HG02943 (cell line): ENCODE measurements at regions not wholly inside any gene's neighbourhood (a gene's known extent, or its start where the extent isn't known, plus 50 kb on each side); places are given as distances from the start of the nearest gene placed in this dataset.

Experiments
- ATAC-seq: cut with Tn5 transposase; IDR thresholded peaks from one replicate; pipeline ENCODE4 v1.9.1; 2021; ENCODE audit warnings: mild to moderate bottlenecking, low read depth, moderate library complexity; ENCODE audit not compliant: unreplicated experiment

- no peak for ATAC-seq
Measured at GRCh38 chr3:43210049-43211027, 76.0 kb upstream of the SNRK start.

GRCh38 chr3:43207628-43208085 lies 78.7 kb upstream of the SNRK start:
- no peak for ATAC-seq

GRCh38 chr3:43206632-43207031 lies 79.7 kb upstream of the SNRK start:
- no peak for ATAC-seq

GRCh38 chr3:43206105-43206504 lies 80.2 kb upstream of the SNRK start:
- ATAC-seq, result no peak

- no peak for ATAC-seq
Measured at GRCh38 chr3:43203022-43203421, 83.3 kb upstream of the SNRK start.

- ATAC-seq, result no peak
Measured at GRCh38 chr3:43201581-43201980, 84.8 kb upstream of the SNRK start.

- no peak for ATAC-seq
Measured at GRCh38 chr3:43199645-43200306, 86.6 kb upstream of the SNRK start.

GRCh38 chr3:43198791-43199644 lies 87.3 kb upstream of the SNRK start:
- no peak for ATAC-seq

- no peak for ATAC-seq
Measured at GRCh38 chr3:43198301-43198700, 88.0 kb upstream of the SNRK start.

- no peak for ATAC-seq
Measured at GRCh38 chr3:43197181-43197580, 89.2 kb upstream of the SNRK start.

GRCh38 chr3:43196721-43197120 lies 89.6 kb upstream of the SNRK start:
- ATAC-seq, result no peak

GRCh38 chr3:43195115-43195498 lies 89.2 kb upstream of the POMGNT2 start:
- ATAC-seq, result no peak

- ATAC-seq, result no peak
Measured at GRCh38 chr3:43194490-43195114, 88.7 kb upstream of the POMGNT2 start.

- ATAC-seq, result no peak
Measured at GRCh38 chr3:43194069-43194468, 88.2 kb upstream of the POMGNT2 start.

GRCh38 chr3:43192028-43192427 lies 86.1 kb upstream of the POMGNT2 start:
- no peak for ATAC-seq

GRCh38 chr3:43191116-43191515 lies 85.2 kb upstream of the POMGNT2 start:
- no peak for ATAC-seq

GRCh38 chr3:43190670-43191069 lies 84.8 kb upstream of the POMGNT2 start:
- no peak for ATAC-seq

- ATAC-seq, result no peak
Measured at GRCh38 chr3:43187836-43188479, 82.1 kb upstream of the POMGNT2 start.

GRCh38 chr3:43185983-43186314 lies 80.1 kb upstream of the POMGNT2 start:
- ATAC-seq, result no peak
